ENCODE measurements at regions not wholly inside any gene's neighbourhood (a gene's known extent, or its start where the extent isn't known, plus 50 kb on each side); places are given as distances from the start of the nearest gene placed in this dataset.

- TF ChIP-seq CTCF (IDR thresholded peaks at IDR 0.05; ENCODE audit: low read depth, low read length) (no peak), EZH2phosphoT487 (IDR thresholded peaks at IDR 0.05; ENCODE audit: low read depth) (no peak)
These were observed 172.7 kb downstream of the PTPN11 start for GRCh38 chr12:112591488-112591887.

GRCh38 chr12:112595410-112595809, 176.7 kb downstream of the PTPN11 start:
- TF ChIP-seq EZH2phosphoT487 (IDR thresholded peaks at IDR 0.05; ENCODE audit: low read depth) (no peak), CTCF (IDR thresholded peaks at IDR 0.05; ENCODE audit: low read depth, low read length) (no peak)
- H3K27me3 ChIP-seq (ENCODE audit: low read depth, low read length), result peaks cover 9% of the 10 kb centered on the region; the same call in 1 of the 2 replicates

More at GRCh38 chr12:112591488-112591887, 172.7 kb downstream of the PTPN11 start:
- no peaks in the 10 kb centered on the region for H3K9me3 ChIP-seq (ENCODE audit: insufficient read depth, low read length)
- H3K79me2 ChIP-seq (ENCODE audit: low read length), result no peaks in the 10 kb centered on the region
- H4K20me1 ChIP-seq (ENCODE audit: insufficient read depth, low read length), result no peaks in the 10 kb centered on the region
- H3K4me2 ChIP-seq (ENCODE audit: low read length), result no peak overlapping the region
- H3K4me1 ChIP-seq (ENCODE audit: low read length), result no peaks in the 10 kb centered on the region
- H2AFZ ChIP-seq (ENCODE audit: low read depth, low read length), result no peak overlapping the region
- no peak overlapping the region for H3K27ac ChIP-seq (ENCODE audit: low read length)
- H3K9ac ChIP-seq (ENCODE audit: low read length), result no peak overlapping the region
- H3K27me3 ChIP-seq (ENCODE audit: low read depth, low read length), result peaks cover 5% of the 10 kb centered on the region; the same call in 1 of the 2 replicates
- H3K4me3 ChIP-seq (ENCODE audit: low read length), result no peak overlapping the region
- no peaks in the 10 kb centered on the region for H3K36me3 ChIP-seq (replicated peaks; ENCODE audit: low read depth, low read length)

GRCh38 chr12:112597986-112598385, 179.2 kb downstream of the PTPN11 start:
- no peak overlapping the region for H3K9ac ChIP-seq (ENCODE audit: low read length)
- no peaks in the 10 kb centered on the region for H3K4me1 ChIP-seq (ENCODE audit: low read length)
- H3K4me3 ChIP-seq (ENCODE audit: low read length), result no peak overlapping the region
- H3K9me3 ChIP-seq (ENCODE audit: insufficient read depth, low read length), result no peaks in the 10 kb centered on the region
- no peak overlapping the region for H2AFZ ChIP-seq (ENCODE audit: low read depth, low read length)
- H3K79me2 ChIP-seq (ENCODE audit: low read length), result no peaks in the 10 kb centered on the region
- no peaks in the 10 kb centered on the region for H4K20me1 ChIP-seq (ENCODE audit: insufficient read depth, low read length)
- H3K36me3 ChIP-seq (replicated peaks; ENCODE audit: low read depth, low read length), result no peaks in the 10 kb centered on the region
- TF ChIP-seq EZH2phosphoT487 (IDR thresholded peaks at IDR 0.05; ENCODE audit: low read depth) (no peak), CTCF (IDR thresholded peaks at IDR 0.05; ENCODE audit: low read depth, low read length) (no peak)
- no peak overlapping the region for H3K4me2 ChIP-seq (ENCODE audit: low read length)
- H3K27ac ChIP-seq (ENCODE audit: low read length), result no peak overlapping the region
- peaks cover 9% of the 10 kb centered on the region; the same call in 1 of the 2 replicates for H3K27me3 ChIP-seq (ENCODE audit: low read depth, low read length)

More at GRCh38 chr12:112595410-112595809, 176.7 kb downstream of the PTPN11 start:
- H3K9ac ChIP-seq (ENCODE audit: low read length), result no peak overlapping the region
- no peak overlapping the region for H2AFZ ChIP-seq (ENCODE audit: low read depth, low read length)
- H3K4me1 ChIP-seq (ENCODE audit: low read length), result no peaks in the 10 kb centered on the region
- H3K9me3 ChIP-seq (ENCODE audit: insufficient read depth, low read length), result no peaks in the 10 kb centered on the region
- no peaks in the 10 kb centered on the region for H3K36me3 ChIP-seq (replicated peaks; ENCODE audit: low read depth, low read length)
- H3K4me3 ChIP-seq (ENCODE audit: low read length), result no peak overlapping the region
- H3K79me2 ChIP-seq (ENCODE audit: low read length), result no peaks in the 10 kb centered on the region
- no peaks in the 10 kb centered on the region for H4K20me1 ChIP-seq (ENCODE audit: insufficient read depth, low read length)
- no peak overlapping the region for H3K4me2 ChIP-seq (ENCODE audit: low read length)
- H3K27ac ChIP-seq (ENCODE audit: low read length), result no peak overlapping the region

- Histone ChIP-seq H3K36me3 (replicated peaks; ENCODE audit: low read depth, low read length) (no peaks in the 10 kb centered on the region), H3K79me2 (ENCODE audit: low read length) (no peaks in the 10 kb centered on the region), H4K20me1 (ENCODE audit: insufficient read depth, low read length) (no peaks in the 10 kb centered on the region), H3K4me3 (ENCODE audit: low read length) (no peak overlapping the region), H3K9me3 (ENCODE audit: insufficient read depth, low read length) (no peaks in the 10 kb centered on the region), H3K27me3 (ENCODE audit: low read depth, low read length) (peaks cover 10% of the 10 kb centered on the region), H3K27ac (ENCODE audit: low read length) (no peak overlapping the region), H3K4me2 (ENCODE audit: low read length) (no peak overlapping the region), H3K4me1 (ENCODE audit: low read length) (no peaks in the 10 kb centered on the region), H3K9ac (ENCODE audit: low read length) (no peak overlapping the region), H2AFZ (ENCODE audit: low read depth, low read length) (no peak overlapping the region)
- TF ChIP-seq EZH2phosphoT487 (IDR thresholded peaks at IDR 0.05; ENCODE audit: low read depth) (no peak), CTCF (IDR thresholded peaks at IDR 0.05; ENCODE audit: low read depth, low read length) (no peak)
These were observed 179.9 kb downstream of the PTPN11 start for GRCh38 chr12:112598626-112599025.
